ENCODE measurements at regions not wholly inside any gene's neighbourhood (a gene's known extent, or its start where the extent isn't known, plus 50 kb on each side); places are given as distances from the start of the nearest gene placed in this dataset.

DNA sequence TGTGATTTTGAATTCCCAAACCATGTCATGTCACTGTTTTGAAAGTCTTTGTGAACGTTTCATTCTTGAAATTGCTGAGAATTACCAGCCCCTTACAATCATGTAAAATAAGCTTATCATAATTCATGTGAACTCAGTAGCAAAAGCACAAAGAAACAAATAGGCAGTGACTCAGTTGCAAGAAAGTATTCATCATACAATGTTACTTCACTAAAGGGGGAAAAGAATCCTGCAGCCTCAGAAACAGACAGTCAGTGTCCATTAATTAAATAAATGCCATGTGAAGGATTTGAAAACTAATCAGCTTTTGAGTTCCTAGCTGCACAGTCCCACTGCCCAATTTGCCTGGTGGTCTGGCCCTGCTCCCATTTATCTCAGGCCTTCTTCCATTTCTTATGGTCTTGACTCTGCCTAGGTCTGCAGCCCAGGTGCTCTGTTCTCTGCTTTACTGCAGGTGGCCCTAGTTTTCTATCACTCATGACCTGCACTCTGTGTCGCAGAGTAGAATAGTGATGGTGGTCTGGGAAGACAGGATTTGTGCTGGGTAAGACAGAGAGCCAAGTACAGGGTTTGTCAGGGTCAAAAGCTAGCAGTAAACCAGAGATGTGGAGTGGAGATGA is 99.7 kb downstream of the PLCE1 start:
- no peak for DNase-seq (ENCODE audit: low read depth)
- H3K4me3 ChIP-seq (ENCODE audit: low read depth, low read length), result no peak overlapping the region
- no peak for TF ChIP-seq CTCF (IDR thresholded peaks at IDR 0.05; ENCODE audit: insufficient read depth, low read depth, low read length, missing control alignments)

DNA sequence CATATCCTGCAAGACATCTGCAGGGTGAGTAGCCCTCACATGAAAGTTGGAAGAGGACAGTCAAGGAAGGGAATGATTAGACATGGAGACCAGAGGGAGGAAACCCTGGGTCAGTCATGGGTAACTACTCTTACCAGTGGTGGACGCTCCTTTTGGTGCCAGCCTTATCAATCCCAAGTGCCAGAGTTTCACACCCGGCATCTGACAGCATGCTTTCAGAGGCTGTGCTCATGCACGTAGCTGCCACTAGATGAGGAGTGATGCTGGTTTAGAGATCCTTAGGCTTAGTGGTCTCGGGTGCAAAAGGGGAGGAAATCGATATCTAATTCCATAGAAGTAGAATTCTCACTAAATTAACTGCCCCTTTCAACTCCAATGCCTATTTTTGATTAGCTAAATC is 100.8 kb downstream of the PLCE1 start:
- TF ChIP-seq CTCF (IDR thresholded peaks at IDR 0.05; ENCODE audit: insufficient read depth, low read depth, low read length, missing control alignments), result no peak
- no peak for DNase-seq (ENCODE audit: low read depth)
- no peak overlapping the region for H3K4me3 ChIP-seq (ENCODE audit: low read depth, low read length)

DNA sequence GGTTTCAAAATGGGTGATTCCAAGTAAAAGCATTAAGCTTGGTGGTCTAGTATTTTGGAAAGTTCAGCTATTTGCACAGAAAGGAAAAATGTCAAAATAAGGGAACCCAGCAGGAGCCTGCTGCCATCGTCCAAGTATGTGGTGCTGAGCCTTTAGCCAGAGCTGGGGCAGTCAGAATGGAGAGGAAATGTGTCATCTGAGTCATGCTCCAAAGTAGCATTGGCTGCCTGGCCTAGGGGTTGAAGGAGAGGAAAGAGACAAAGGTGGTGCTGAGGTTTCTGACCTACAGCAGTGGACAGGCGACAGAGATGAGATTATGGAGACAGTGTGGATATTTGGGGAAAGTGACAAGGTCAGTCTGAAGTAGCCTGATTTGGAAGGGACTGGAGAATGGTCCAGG is 103.9 kb downstream of the PLCE1 start:
- H3K4me3 ChIP-seq (ENCODE audit: low read depth, low read length), result no peak overlapping the region
- DNase-seq (ENCODE audit: low read depth), result no peak
- no peak for TF ChIP-seq CTCF (IDR thresholded peaks at IDR 0.05; ENCODE audit: insufficient read depth, low read depth, low read length, missing control alignments)

DNA sequence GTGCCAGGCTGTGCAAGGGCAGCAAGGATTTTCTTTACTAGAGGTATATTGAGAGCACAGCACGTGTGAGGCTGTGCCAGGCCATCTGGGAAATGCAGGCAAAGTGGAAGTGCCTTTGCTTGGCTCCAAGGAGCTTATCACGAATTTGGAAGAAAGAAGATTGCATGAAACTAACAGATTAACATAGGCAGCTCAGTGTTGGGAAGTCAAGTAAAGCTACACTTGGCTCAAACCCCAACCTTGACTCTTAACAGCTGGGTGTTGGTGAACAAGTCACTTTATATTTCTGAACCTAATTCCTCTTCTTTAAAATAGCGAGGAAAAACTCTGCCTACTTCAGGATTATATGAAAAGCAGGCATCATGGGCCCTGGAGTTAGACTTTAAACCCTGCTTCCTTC is 105.2 kb downstream of the PLCE1 start:
- no peak for TF ChIP-seq CTCF (IDR thresholded peaks at IDR 0.05; ENCODE audit: insufficient read depth, low read depth, low read length, missing control alignments)

GRCh38 chr10:94101894-94102293 is 108.2 kb downstream of the PLCE1 start:
- H3K4me3 ChIP-seq (ENCODE audit: low read depth, low read length), result no peak overlapping the region
- no peak for DNase-seq (ENCODE audit: low read depth)
- TF ChIP-seq CTCF (IDR thresholded peaks at IDR 0.05; ENCODE audit: insufficient read depth, low read depth, low read length, missing control alignments), result no peak

More for the DNA sequence above, 105.2 kb downstream of the PLCE1 start:
- no peak overlapping the region for H3K4me3 ChIP-seq (ENCODE audit: low read depth, low read length)
- DNase-seq (ENCODE audit: low read depth), result no peak

DNA sequence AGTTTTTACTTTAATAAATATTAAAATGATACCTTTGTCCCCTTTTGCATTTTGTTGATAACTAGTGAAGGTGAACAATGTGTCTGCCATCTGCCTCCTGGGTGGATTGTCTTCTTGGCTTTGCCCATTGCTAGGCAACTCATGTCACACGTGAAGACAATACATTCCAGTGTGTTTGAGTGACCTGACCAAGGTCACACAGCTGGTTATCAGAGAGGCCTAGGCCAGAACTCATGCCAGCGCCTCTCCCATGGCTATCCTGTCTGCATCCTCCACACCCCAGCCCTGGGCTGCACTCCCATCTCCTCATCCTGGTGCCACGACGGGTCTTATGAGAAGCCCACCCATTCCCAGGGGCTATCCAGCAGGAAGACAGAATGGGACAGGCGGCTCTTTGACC is 108.7 kb downstream of the PLCE1 start:
- no peak for TF ChIP-seq CTCF (IDR thresholded peaks at IDR 0.05; ENCODE audit: insufficient read depth, low read depth, low read length, missing control alignments)
- DNase-seq (ENCODE audit: low read depth), result no peak
- H3K4me3 ChIP-seq (ENCODE audit: low read depth, low read length), result no peak overlapping the region

GRCh38 chr10:94103192-94103591 is 109.5 kb downstream of the PLCE1 start:
- no peak for DNase-seq (ENCODE audit: low read depth)
- H3K4me3 ChIP-seq (ENCODE audit: low read depth, low read length), result no peak overlapping the region
- TF ChIP-seq CTCF (IDR thresholded peaks at IDR 0.05; ENCODE audit: insufficient read depth, low read depth, low read length, missing control alignments), result no peak
